GM12872 (cell line): ENCODE measurements at regions not wholly inside any gene's neighbourhood (a gene's known extent, or its start where the extent isn't known, plus 50 kb on each side); places are given as distances from the start of the nearest gene placed in this dataset.

Source experiments
- CTCF ChIP-seq: IDR thresholded peaks from 3 replicates; pipeline ENCODE4 v1.5.1; 2011; ENCODE audit warnings: low read depth, mild to moderate bottlenecking, low read length, moderate library complexity; ENCODE audit not compliant: insufficient read depth

- TF ChIP-seq CTCF, result no peak
Measured at GRCh38 chr4:83981156-83981555, 445.2 kb downstream of the GPAT3 start.

GRCh38 chr4:83979773-83980172 is 443.9 kb downstream of the GPAT3 start:
- no peak for TF ChIP-seq CTCF

- TF ChIP-seq CTCF, result no peak
Measured at GRCh38 chr4:83974111-83974780, 438.3 kb downstream of the GPAT3 start.

GRCh38 chr4:83964996-83965541 is 429.2 kb downstream of the GPAT3 start:
- TF ChIP-seq CTCF, result no peak

GRCh38 chr4:83962492-83962891 is 426.6 kb downstream of the GPAT3 start:
- no peak for TF ChIP-seq CTCF

DNA sequence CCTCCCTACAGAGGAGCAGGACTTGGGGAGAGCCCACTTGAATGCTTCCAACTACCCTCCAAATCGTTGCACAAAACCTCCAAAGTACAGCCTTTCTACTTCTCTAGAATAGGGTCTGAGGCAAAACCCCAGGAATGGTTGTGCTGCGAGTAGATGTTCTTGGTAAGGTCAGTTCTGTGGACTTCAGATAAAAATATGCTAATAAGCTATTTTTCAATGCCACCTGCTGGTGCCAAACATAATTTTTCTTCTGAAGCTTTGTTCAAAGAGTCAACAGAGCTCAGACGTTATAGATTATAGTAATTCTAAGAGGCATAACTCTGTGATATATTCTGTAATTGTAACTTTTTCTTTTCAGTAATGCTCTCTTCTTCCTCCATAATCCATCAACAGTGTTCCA is 425.7 kb downstream of the GPAT3 start:
- no peak for TF ChIP-seq CTCF

GRCh38 chr4:83959160-83959559 is 423.3 kb downstream of the GPAT3 start:
- TF ChIP-seq CTCF, result no peak
